Glomerular endothelial cell (primary cell): ENCODE measurements at regions not wholly inside any gene's neighbourhood (a gene's known extent, or its start where the extent isn't known, plus 50 kb on each side); places are given as distances from the start of the nearest gene placed in this dataset.

Source experiments
- DNase-seq: peaks from one replicate; pipeline ENCODE4 v3.0.0-alpha.2; 2011; ENCODE audit warnings: low read depth, low spot score; ENCODE audit errors: extremely low read depth

GRCh38 chr6:149176971-149177667 lies 140.4 kb upstream of the TAB2 start:
- DNase-seq = no peak

- DNase-seq = no peak
Measured at GRCh38 chr6:149179431-149179830, 138.1 kb upstream of the TAB2 start.

GRCh38 chr6:149181304-149181703 lies 136.2 kb upstream of the TAB2 start:
- no peak for DNase-seq

- no peak for DNase-seq
Measured at GRCh38 chr6:149182262-149182661, 135.2 kb upstream of the TAB2 start.

- no peak for DNase-seq
Measured at GRCh38 chr6:149184523-149184922, 133.0 kb upstream of the TAB2 start.

- DNase-seq = no peak
Measured at GRCh38 chr6:149185799-149186357, 131.6 kb upstream of the TAB2 start.

GRCh38 chr6:149186873-149187272 lies 130.6 kb upstream of the TAB2 start:
- no peak for DNase-seq

GRCh38 chr6:149190224-149190831 lies 127.2 kb upstream of the TAB2 start:
- DNase-seq = no peak

- no peak for DNase-seq
Measured at GRCh38 chr6:149194820-149195558, 122.5 kb upstream of the TAB2 start.

GRCh38 chr6:149196091-149196490 lies 121.4 kb upstream of the TAB2 start:
- no peak for DNase-seq

GRCh38 chr6:149197482-149197881 lies 120.0 kb upstream of the TAB2 start:
- no peak for DNase-seq

- DNase-seq = no peak
Measured at GRCh38 chr6:149198265-149198664, 119.2 kb upstream of the TAB2 start.

- DNase-seq = no peak
Measured at GRCh38 chr6:149200282-149200945, 117.1 kb upstream of the TAB2 start.

GRCh38 chr6:149201068-149201655 lies 116.3 kb upstream of the TAB2 start:
- DNase-seq = no peak

GRCh38 chr6:149202100-149202499 lies 115.4 kb upstream of the TAB2 start:
- DNase-seq = no peak

GRCh38 chr6:149202952-149203351 lies 114.6 kb upstream of the TAB2 start:
- DNase-seq = no peak

- no peak for DNase-seq
Measured at GRCh38 chr6:149203509-149203908, 114.0 kb upstream of the TAB2 start.

- DNase-seq = no peak
Measured at GRCh38 chr6:149208134-149208601, 109.3 kb upstream of the TAB2 start.

GRCh38 chr6:149209871-149210775 lies 107.4 kb upstream of the TAB2 start:
- no peak for DNase-seq
